Parathyroid adenoma (tissue), 2 donors: ENCODE measurements at regions not wholly inside any gene's neighbourhood (a gene's known extent, or its start where the extent isn't known, plus 50 kb on each side); places are given as distances from the start of the nearest gene placed in this dataset.
"Not testable (repeated sequence)": the region's sequence is repeated elsewhere in the genome, so short reads cannot be mapped to it uniquely, and the experiment has no call there.

ENCODE experiments used
- H2AFZ ChIP-seq: fragments of 300-600 bp; sonication (generic); one replicate; pipeline ENCODE4 v1.7.0; 2017; ENCODE audit warnings: antibody characterized with exemption, mild to moderate bottlenecking
- H3K27ac ChIP-seq: fragments of 300-600 bp; sonication (generic); one replicate; pipeline ENCODE4 v1.7.0; 2017
- H3K27me3 ChIP-seq: fragments of 300-600 bp; sonication (generic); one replicate; pipeline ENCODE4 v1.7.0; 2017; ENCODE audit warnings: low read length; ENCODE audit not compliant: control insufficient read depth, insufficient read depth
- H3K36me3 ChIP-seq: fragments of 300-600 bp; sonication (generic); one replicate; pipeline ENCODE4 v1.7.0; 2017; ENCODE audit warnings: low read length; ENCODE audit not compliant: control insufficient read depth, insufficient read depth
- H3K4me1 ChIP-seq: fragments of 300-600 bp; sonication (generic); one replicate; pipeline ENCODE4 v1.7.0; 2017; ENCODE audit warnings: control low read depth
- H3K4me2 ChIP-seq: fragments of 300-600 bp; sonication (generic); one replicate; pipeline ENCODE4 v1.7.0; 2017; ENCODE audit warnings: low read length
- H3K4me3 ChIP-seq: fragments of 300-600 bp; sonication (generic); one replicate; pipeline ENCODE4 v1.7.0; 2017; ENCODE audit warnings: low read depth, low read length
- H3K79me2 ChIP-seq: fragments of 300-600 bp; sonication (generic); one replicate; pipeline ENCODE4 v1.7.0; 2017; ENCODE audit warnings: control low read depth
- H3K9ac ChIP-seq: fragments of 300-600 bp; sonication (generic); one replicate; pipeline ENCODE4 v1.7.0; 2017; ENCODE audit warnings: mild to moderate bottlenecking
- H3K9me3 ChIP-seq: fragments of 300-600 bp; sonication (generic); one replicate; pipeline ENCODE4 v1.7.0; 2017; ENCODE audit warnings: low read length; ENCODE audit not compliant: control insufficient read depth
- donor health status: primary hyperparathyroidism.

- not testable (repeated sequence) for H3K9ac ChIP-seq, H3K27me3 ChIP-seq, H2AFZ ChIP-seq, H3K36me3 ChIP-seq, H3K9me3 ChIP-seq, H3K79me2 ChIP-seq, H3K4me3 ChIP-seq, H3K4me2 ChIP-seq, H3K27ac ChIP-seq, H3K4me1 ChIP-seq
Measured at GRCh38 chr3:195964318-195965107, 56.2 kb upstream of the TNK2 start.

GRCh38 chr3:195962222-195962621 lies 53.9 kb upstream of the TNK2 start:
- H3K4me2 ChIP-seq, H3K36me3 ChIP-seq, H3K27ac ChIP-seq, H3K9ac ChIP-seq, H3K4me3 ChIP-seq, H3K27me3 ChIP-seq, H2AFZ ChIP-seq, H3K4me1 ChIP-seq, H3K79me2 ChIP-seq, H3K9me3 ChIP-seq: not testable (repeated sequence)

- not testable (repeated sequence) for H3K36me3 ChIP-seq, H2AFZ ChIP-seq, H3K9me3 ChIP-seq, H3K4me3 ChIP-seq, H3K79me2 ChIP-seq, H3K4me2 ChIP-seq, H3K27me3 ChIP-seq, H3K9ac ChIP-seq, H3K27ac ChIP-seq, H3K4me1 ChIP-seq
Measured at GRCh38 chr3:195960971-195961775, 52.8 kb upstream of the TNK2 start.

GRCh38 chr3:195960164-195960563 lies 51.8 kb upstream of the TNK2 start:
- H3K4me3 ChIP-seq, H3K27ac ChIP-seq, H3K4me1 ChIP-seq, H3K9ac ChIP-seq, H3K27me3 ChIP-seq, H3K36me3 ChIP-seq, H2AFZ ChIP-seq, H3K9me3 ChIP-seq, H3K4me2 ChIP-seq, H3K79me2 ChIP-seq: not testable (repeated sequence)

GRCh38 chr3:195959367-195960157 lies 51.2 kb upstream of the TNK2 start:
- not testable (repeated sequence) for H3K4me1 ChIP-seq, H2AFZ ChIP-seq, H3K27ac ChIP-seq, H3K4me3 ChIP-seq, H3K36me3 ChIP-seq, H3K79me2 ChIP-seq, H3K9ac ChIP-seq, H3K27me3 ChIP-seq, H3K4me2 ChIP-seq, H3K9me3 ChIP-seq

GRCh38 chr3:195958736-195959135 lies 50.4 kb upstream of the TNK2 start:
- H3K79me2 ChIP-seq, H3K4me1 ChIP-seq, H3K9me3 ChIP-seq, H2AFZ ChIP-seq, H3K27me3 ChIP-seq, H3K9ac ChIP-seq, H3K36me3 ChIP-seq, H3K4me2 ChIP-seq, H3K4me3 ChIP-seq, H3K27ac ChIP-seq: not testable (repeated sequence)
